GM19397 (cell line): ENCODE measurements at regions not wholly inside any gene's neighbourhood (a gene's known extent, or its start where the extent isn't known, plus 50 kb on each side); places are given as distances from the start of the nearest gene placed in this dataset.
"Not testable (repeated sequence)": the region's sequence is repeated elsewhere in the genome, so short reads cannot be mapped to it uniquely, and the experiment has no call there.

ENCODE experiments used
- ATAC-seq: cut with Tn5 transposase; IDR thresholded peaks from one replicate; pipeline ENCODE4 v1.9.1; 2021; ENCODE audit warnings: mild to moderate bottlenecking, moderate library complexity; ENCODE audit not compliant: unreplicated experiment

DNA sequence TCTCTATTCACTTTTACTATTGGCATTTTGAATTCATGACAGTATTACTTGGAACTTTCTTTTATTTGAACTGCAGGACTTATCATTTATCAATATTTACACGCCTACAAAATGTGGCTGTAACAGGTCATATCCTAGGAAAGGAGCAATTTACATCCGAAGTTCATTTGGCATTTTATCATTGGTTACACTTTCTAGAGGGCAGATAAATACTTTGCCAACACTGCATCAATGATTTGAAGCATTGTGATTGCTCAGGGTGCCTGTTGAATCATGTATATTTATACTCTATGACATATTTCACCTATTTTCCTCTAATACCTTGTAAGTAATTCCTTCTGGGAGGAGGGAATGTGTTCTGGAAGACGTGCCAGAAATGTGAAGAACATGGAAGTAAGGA is 136.7 kb downstream of the MID1IP1 start:
- ATAC-seq: no peak

DNA sequence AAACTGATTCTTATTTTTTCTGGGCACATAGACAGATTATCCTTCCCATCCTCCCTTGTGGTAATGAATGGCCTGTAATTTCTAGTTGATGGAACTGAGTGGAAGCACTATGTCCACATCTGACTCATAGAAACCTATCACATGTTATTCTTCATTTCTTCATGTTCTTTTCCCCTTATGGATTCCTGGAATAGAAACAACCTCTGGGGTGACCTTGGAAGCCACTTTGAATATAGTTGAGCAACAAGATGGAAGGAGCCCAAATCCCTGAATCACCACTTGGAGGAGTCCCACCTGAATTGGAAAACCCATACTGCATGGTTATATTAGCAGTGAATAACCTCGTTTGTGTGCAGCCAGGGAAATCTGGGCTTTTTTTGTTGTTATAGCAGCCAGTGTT is 137.8 kb downstream of the MID1IP1 start:
- ATAC-seq: no peak

DNA sequence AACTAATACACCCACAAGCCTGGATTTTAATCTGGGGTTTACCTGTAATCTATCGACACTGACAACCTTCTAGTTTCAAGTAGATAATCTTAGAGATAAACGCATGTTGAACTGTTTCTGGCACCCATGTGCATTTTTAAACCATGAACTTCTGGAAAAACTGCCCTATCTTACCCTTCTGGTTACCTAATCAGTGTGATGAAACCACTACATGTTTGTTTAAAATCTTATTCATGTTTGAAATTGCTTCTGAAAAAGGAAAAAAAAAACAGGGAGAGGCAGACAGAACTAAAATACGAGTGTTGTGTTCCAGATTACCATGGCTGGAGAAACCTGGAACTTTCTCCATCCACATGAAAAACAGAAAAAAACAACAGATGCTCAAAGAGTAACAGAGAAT is 139.3 kb downstream of the MID1IP1 start:
- ATAC-seq: no peak

DNA sequence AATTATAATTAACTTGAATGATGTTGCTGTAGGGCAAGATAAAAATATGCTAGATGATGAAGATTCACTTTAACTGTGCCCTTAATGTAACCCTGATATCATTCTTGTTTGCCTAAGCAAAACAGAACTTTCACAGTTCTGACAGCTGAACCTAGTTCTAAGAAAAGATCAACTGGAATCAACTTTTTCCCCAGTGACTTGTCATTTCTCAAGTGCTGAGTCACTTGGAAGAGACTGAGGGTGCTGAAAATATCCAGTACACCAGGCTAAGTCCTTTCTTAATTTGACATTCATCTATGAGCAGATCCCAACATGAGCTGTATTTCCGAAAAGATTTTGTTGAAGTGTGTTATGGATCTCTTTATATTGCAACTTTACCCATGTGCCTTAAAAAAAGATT is 140.4 kb downstream of the MID1IP1 start:
- ATAC-seq: no peak

DNA sequence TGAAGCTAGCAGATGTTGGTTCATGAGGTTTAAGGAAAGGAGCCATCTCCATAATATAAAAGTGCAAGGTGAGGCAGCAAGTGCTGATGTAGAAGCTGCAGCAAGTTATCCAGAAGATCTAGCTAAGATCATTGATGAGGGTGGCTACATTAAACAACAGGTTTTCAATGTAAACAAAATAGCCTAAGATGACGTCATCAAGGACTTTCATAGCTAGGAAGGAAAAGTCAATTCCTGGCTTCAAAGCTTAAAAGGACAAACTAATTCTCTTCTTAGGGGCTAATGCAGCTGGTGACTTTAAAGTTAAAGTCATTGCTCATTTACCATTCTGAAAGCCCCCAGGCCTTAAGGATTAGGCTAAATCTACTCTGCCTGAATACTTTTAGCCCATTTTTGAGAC is 141.9 kb downstream of the MID1IP1 start:
- no peak for ATAC-seq

DNA sequence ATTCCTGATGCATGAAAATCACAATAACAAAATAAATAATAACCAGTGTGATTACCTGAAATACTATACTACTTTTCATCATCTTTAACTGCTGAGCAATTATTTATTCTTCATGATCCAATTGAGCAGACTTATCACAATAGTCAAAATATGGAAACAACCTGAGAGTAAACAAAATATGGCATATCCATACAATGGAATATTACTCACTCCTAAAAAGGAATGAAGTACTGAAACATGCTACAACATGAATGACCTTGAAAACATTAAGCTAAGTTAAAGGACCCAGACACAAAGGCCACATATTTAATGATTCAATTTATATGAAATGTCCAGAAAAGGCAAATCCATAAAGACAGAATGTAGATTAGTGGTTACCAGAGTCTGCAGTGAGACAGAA is 146.8 kb downstream of the MID1IP1 start:
- ATAC-seq: no peak

DNA sequence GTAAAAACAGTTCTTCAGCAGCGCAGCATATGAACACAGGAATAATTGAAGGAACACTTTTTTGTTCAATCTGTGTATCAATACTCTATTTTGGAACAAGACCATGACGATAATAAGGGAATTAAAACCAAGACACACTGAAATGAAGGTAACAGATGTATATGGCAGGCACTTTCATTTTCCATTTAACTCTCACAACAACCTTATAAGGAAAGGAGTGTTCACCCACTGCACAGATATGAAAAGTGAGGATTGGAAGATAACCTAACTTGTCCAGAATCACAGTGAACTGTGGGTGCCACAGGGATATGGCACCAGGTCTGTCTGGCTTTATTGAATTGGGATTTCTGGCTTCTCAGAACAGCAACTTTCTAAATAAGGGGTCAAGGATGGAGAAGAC is 153.3 kb downstream of the MID1IP1 start:
- ATAC-seq: no peak

DNA sequence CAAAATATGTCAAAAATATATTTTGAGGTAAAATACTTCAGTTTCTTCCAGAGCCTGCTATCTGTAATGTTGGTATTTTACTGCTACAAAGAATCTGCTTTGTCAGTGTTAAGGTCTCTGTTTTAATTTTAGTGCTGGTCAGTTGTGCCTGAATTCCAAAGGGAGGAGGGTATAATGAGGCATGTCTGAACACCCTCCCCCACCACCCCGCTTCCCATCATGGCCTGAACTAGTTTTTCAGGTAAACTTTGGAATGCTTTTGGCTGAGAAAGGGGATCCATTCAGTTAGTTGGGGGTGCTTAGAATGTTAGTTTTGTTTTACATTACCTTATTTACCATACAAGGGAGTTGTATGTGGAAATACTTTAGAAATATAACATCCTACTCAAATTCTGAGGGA is 158.5 kb downstream of the MID1IP1 start:
- ATAC-seq: no peak

DNA sequence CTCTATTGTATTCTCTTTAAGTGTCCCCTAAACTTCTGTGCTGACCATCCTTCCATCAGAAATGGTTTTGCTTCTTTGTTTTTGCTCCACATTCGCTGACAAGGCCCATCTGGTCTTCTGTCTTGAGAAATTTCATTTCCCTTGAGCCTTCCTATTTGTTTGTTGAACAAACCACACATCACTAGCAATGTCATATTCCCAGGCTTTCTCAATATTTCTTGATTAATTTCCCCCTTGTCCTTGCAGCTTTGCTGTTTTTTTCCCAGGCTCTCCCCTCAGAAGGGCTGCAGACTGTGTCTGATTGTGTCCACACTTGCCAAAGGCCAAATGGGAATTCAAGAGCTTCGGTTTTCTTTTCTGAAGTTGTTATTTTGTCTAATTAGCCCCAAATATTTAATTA is 158.9 kb downstream of the MID1IP1 start:
- ATAC-seq: no peak

DNA sequence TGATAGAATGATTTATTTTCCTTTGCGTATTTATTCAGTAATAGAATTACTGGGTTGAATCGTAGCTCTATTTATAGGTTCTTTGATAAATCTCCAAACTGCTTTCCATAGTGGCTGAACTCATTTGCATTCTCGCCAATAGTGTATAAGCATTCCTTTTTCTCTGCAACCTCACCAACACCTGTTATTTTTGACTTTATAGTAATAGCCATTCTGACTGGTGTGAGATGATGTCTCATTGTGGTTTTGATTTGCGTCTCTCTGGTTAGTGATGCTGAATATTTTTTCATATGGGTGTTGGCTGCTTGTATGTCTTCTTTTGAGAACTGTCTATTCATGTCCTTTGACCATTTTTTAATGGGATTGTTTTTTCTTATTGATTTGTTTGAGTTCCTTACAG is 160.7 kb downstream of the MID1IP1 start:
- ATAC-seq: no peak

DNA sequence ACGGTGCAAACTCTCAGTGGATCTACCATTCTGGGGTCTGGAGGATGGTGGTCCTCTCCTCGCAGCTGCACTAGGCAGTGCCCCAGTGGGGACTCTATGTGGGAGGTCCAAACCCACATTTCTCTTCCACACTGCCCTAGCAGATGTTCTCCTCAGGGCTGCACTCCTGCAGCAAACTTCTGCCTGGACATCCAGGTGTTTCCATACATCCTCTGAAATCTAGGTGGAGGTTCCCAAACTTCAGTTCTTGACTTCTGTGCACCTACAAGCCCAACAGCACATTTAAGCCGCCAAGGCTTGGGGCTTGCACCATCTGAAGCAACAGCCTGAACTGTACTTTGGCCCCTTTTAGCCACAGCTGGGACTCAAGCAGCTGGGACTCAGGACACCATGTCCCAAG is 162.0 kb downstream of the MID1IP1 start:
- ATAC-seq: not testable (repeated sequence)

DNA sequence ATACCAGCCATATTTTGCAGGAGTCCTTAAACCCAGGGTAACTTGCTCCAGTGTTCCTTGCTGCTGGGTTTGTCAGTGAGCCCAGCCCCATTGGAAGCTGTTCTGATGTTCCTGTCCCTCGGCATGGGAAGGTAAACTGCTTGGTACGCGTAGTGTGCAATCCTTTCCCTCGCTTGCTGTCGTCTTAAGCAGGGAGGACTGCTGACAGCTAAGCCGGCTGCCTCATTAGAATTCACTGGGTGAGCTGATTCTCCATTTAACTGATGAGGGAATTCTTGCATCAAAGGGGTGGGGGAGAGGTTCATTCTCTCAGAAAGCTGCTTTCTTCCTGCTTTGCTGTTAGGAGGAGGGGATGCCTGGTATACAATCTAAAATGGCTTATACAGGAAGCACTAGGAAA is 164.6 kb downstream of the MID1IP1 start:
- no peak for ATAC-seq

DNA sequence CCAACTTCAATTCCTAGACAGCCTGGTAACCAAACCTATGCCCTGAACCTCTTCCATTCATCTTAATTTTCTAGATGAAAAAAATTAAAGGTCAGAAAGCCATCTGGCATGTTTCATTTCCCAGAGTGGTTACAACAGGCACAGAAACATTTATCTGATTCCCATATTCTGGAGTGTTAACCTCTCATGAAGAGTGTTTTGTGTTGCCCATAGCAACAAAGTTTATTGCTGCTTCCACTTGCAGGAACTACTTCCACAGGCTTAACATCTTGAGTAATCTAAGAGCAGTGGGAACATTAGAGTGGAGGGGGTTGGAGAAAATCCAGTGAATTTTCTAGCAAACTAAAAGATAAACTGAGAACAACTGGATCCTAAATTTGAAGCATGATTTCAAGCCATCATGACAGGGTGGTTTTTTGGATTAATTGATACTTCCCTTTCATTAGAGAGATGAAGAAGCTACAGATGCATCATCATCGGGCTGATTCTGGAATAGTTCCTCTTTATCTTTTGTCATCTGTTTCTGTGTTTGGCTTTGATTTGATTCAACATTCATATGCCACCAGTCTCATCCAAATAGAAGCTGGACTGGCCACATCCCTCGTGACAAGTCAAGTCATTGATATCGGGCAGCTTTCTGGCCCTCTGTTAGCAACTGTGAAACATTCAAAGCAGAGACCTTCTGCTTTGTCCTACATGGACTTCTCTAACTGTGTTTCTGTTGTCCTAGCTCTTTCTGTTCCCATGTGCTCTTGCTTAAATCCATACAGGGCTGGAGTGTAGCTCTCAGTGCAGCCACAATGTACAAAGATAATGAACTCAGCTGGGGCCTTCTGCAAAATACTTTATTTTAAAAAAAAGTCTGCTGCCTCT is 167.3 kb downstream of the MID1IP1 start:
- no peak for ATAC-seq

DNA sequence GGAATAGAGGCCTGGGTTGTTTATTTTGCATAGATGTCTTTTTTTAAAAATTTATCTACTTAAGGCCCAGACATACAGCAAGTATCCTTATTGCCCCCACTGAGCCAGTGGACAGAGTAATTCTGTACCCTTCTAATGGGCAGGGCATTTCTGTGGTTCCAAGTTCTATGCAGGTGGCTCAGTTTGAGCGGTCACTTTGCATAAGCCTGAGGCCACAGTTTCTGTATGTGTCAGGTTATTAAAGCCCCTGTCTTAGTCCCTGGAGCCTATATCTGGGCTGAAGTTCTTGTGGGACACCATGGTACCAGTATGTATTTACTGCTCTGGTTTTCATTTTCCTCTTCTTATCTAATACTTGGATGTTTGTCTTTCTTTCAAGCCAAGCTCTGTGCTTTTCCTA is 168.8 kb downstream of the MID1IP1 start:
- no peak for ATAC-seq

DNA sequence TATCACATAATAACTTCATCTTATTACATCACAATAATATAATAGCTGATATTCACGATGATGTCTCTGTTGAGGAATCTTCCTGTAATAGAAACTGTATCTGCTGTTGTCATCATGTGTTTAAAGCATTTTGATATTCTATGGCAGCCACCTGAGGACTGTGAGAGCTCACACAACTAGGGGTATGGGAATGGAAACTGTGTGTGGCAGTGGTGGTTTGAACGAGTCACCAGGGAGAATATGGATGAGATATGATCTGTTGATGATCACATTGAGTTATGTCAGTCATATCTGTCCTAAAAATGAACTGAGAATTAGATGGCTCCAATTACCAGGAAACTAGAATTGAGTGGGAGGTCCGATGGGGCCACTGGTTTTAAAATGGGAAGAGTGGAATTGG is 169.6 kb downstream of the MID1IP1 start:
- ATAC-seq: no peak

DNA sequence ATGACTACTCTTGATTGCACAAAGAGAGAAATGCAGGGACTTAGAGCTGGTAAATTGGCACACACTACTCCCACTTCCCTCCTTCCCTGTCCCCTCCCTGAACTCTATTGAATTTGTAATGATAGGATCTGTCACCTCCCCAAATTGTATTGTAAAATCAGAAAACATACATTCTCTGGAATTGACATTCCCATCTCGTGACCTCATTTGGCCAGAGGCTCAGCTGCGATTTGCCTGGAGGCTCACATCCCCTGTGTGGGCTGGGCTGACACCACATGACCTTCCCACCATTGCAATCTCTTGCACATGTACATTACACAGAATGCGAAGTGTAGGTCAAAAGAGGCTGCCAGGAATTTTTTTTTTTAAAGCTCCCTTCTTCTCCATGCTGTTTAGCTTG is 172.1 kb downstream of the MID1IP1 start:
- ATAC-seq: no peak

DNA sequence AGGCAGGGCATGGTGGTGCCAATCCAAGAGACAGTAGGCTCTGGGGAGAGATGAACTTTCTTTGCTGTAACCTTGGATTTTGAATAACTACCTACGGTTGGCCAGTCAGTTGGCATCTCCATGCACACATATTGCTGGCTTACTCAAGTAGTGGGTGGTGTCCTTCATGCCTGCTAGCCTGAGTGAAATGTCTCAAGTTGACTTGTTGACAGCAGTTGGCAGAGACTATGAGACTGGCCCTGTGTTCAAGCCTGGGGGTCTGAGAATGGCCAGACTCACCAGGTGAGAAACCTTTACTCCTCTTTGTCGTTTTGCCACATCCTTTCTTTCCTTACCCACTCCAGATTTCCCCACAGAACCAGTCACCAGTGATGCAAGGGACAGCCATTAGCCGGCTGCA is 173.3 kb downstream of the MID1IP1 start:
- no peak for ATAC-seq

DNA sequence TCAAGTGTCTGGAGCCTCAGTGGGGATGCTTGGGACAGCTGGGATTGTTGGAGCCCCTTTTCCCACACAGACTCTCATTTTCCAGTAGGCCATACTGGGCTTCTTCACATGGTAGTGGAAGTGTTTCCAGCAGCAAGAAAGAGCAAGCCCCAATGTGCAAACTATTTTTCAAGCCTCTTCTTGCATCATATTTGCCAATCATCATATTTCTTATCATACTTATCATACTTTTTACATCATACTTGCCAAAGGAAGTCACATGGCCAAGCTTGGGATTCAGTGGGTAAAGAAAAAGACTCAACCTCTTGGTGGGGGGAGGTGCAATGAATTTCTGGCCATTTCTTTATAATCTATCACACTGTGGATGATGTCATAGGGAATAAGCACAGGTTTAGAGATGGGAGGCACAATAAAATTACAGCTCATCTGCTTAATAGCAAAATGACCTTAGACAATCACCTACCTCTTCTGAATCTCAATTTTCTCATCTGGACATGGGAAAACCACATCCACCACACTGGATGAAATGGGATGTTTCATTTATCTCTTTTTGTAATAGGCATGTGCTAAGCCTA is 174.2 kb downstream of the MID1IP1 start:
- ATAC-seq: no peak

DNA sequence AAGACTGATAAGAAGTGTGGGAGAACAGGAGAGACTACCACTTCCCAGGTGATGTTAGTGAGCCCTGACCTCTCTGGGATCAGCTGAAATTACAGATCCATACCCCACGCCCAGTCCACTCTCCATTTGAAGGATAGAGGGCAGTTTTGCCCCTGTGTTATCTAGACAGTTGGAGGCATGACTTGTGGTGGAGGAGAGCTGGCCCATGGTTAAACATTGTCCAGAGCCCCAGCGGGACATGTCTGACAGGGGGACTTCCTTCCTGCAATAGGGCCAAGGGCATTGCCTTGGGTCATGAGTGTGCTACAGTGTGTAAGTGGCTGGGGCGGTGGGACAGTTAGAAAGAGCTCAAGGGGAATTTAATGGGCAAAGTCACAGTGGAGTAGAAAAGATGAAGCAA is 181.1 kb downstream of the MID1IP1 start:
- ATAC-seq: no peak

DNA sequence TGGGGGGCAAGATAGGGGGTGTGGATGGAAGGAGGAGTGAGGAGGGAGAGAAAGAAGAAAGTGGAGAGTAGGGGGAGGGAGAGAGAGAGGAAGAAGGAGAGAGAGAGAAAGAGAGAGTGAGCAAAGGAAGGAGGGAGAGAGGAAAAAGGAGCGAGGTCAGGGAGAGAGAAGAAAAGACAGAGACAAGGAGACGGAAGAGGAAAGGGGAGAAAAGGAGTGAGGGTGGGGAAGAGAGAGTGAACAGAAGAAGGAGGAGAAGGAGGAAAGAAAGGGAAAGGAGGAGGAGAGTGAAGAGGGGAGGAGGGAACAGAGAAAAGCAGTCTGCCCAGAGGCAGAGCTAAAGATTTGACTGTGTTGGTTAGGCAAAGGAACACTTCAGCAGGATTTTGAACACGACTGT is 181.6 kb downstream of the MID1IP1 start:
- ATAC-seq: no peak

DNA sequence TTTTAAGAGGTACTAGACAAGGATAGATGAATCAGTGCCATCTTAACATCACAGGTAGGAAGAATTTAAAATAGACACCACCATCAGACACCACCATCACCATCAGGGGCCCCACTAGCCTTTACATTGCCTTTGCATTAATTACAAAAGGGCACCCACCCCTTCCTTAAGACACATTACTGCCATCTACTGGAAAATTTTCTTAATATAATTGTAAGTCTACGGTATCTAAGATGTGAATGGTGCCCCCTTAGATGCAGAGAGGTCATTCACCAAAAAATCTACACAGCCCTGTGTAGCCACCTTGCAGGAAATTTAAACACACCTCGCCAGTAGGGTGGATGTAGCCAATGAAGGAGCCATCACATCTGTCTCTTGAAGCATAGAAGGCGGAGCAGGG is 184.1 kb downstream of the MID1IP1 start:
- no peak for ATAC-seq

DNA sequence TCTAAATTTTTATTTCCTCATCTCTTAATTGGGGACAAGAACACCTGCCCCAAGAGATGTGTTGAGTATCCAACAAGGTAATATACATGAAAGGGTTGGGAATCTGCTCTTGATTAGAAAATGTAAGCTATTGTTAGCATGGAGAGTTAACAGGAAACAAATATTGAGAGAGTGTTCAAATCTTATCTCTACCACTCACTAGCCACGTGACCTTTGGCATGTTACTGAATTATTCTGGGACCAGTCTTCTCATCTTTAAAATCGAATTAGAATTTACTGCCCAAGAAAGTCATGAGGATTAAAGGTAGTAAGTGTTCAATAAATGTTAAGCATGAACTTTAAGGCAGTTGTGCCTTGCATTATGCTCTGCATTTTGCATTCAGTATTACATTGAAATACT is 184.7 kb downstream of the MID1IP1 start:
- ATAC-seq: no peak

DNA sequence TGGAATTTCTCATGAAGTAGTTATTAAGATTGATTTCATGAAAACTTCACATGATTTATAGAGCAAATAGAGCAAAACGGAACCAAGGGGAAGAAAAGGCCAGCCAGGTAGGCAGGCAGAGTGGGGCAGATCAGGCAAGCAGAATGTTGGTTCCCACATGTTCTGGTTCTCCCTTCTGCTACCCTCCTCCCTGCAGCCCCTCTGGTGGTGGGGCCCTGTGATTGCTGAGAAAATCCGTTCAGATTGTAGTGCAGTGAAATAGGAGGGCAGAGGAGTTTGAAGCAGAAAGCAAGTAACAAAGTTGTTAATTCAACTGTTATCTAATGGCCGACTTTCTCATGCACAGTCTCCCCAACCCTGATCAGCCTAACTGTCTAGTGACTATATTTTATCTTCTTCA is 185.3 kb downstream of the MID1IP1 start:
- ATAC-seq: no peak
